Hepatocyte (in vitro differentiated cells): ENCODE measurements at regions not wholly inside any gene's neighbourhood (a gene's known extent, or its start where the extent isn't known, plus 50 kb on each side); places are given as distances from the start of the nearest gene placed in this dataset.

Experiments used
- CTCF ChIP-seq: fragments of 200-600 bp; sonication (generic); IDR thresholded peaks from 2 replicates; pipeline ENCODE4 v1.5.1; 2016; ENCODE audit warnings: antibody characterized with exemption, mild to moderate bottlenecking; ENCODE audit not compliant: poor library complexity
- EZH2 ChIP-seq: fragments of 200-600 bp; sonication (generic); IDR thresholded peaks from 2 replicates; pipeline ENCODE4 v1.6.1; 2016; ENCODE audit warnings: antibody characterized with exemption, mild to moderate bottlenecking, borderline replicate concordance
- EZH2phosphoT487 ChIP-seq: fragments of 200-600 bp; sonication (generic); IDR thresholded peaks from one replicate; pipeline ENCODE4 v1.6.1; 2018; ENCODE audit warnings: antibody characterized with exemption, mild to moderate bottlenecking, low read depth, moderate library complexity; ENCODE audit not compliant: unreplicated experiment, severe bottlenecking

- TF ChIP-seq CTCF (no peak), EZH2phosphoT487 (no peak), EZH2 (no peak)
These were observed 121.4 kb downstream of the KCNF1 start for GRCh38 chr2:11033114-11033513.
